OCI-LY7 (cell line): ENCODE measurements at regions not wholly inside any gene's neighbourhood (a gene's known extent, or its start where the extent isn't known, plus 50 kb on each side); places are given as distances from the start of the nearest gene placed in this dataset.

ENCODE experiments used
- BruUV-seq: library from RNA; stranded (reverse); fragments of 400-500 nt; replicated peaks from 2 replicates; lab custom pipeline; 2021; lab: Mats Ljungman, UMichigan
- CTCF ChIA-PET: fragments of 300-600 bp; sonication (Branson Sonifier 250); formaldehyde crosslinking; loops from one replicate; lab custom pipeline; 2022; ENCODE audit warnings: antibody characterized with exemption; ENCODE audit not compliant: unreplicated experiment; lab: Charles Lee
- POLR2A ChIA-PET: fragments of 300-600 bp; sonication (Branson Sonifier 250); formaldehyde crosslinking; loops from one replicate; lab custom pipeline; 2022; ENCODE audit warnings: antibody characterized with exemption; lab: Charles Lee
- DNase-seq: peaks from one replicate; pipeline ENCODE4 v3.0.0-alpha.2; 2015; ENCODE audit warnings: low spot score
- H2AFZ ChIP-seq: fragments of 200-600 bp; sonication (generic), shearing (Covaris generic); 2 replicates; pipeline ENCODE4 v1.6.1; 2014; ENCODE audit warnings: mild to moderate bottlenecking, antibody characterized with exemption, low read length, moderate library complexity
- H3K27ac ChIP-seq: fragments of 200-600 bp; sonication (generic); 2 replicates; pipeline ENCODE4 v1.5.1; 2014; ENCODE audit warnings: mixed run types, low read depth, mild to moderate bottlenecking, moderate library complexity, low read length, inconsistent platforms; ENCODE audit not compliant: poor library complexity, severe bottlenecking
- H3K36me3 ChIP-seq: fragments of 200-600 bp; sonication (generic); 2 replicates; pipeline ENCODE4 v1.6.1; 2014; ENCODE audit warnings: mild to moderate bottlenecking, antibody characterized with exemption, low read length, moderate library complexity, mixed read lengths; ENCODE audit not compliant: insufficient read depth
- H3K4me1 ChIP-seq: fragments of 200-600 bp; sonication (generic); 2 replicates; pipeline ENCODE4 v1.5.1; 2014; ENCODE audit warnings: mild to moderate bottlenecking, low read length; ENCODE audit not compliant: insufficient read depth, poor library complexity, severe bottlenecking
- H3K4me2 ChIP-seq: fragments of 200-600 bp; sonication (generic); 2 replicates; pipeline ENCODE4 v1.6.1; 2014; ENCODE audit warnings: mild to moderate bottlenecking, low read length
- H3K4me3 ChIP-seq: fragments of 200-600 bp; sonication (generic); 2 replicates; pipeline ENCODE4 v1.5.1; 2014; ENCODE audit warnings: mild to moderate bottlenecking, low read depth, low read length; ENCODE audit not compliant: poor library complexity, severe bottlenecking
- H3K79me2 ChIP-seq: fragments of 200-600 bp; sonication (generic); 2 replicates; pipeline ENCODE4 v1.6.1; 2016; ENCODE audit warnings: low read depth, mild to moderate bottlenecking, low read length, moderate library complexity, mixed read lengths; ENCODE audit not compliant: insufficient read depth
- H3K9me2 ChIP-seq: fragments of 200-600 bp; sonication (generic); 2 replicates; pipeline ENCODE4 v1.6.1; 2016; ENCODE audit warnings: mild to moderate bottlenecking, low read length, mixed read lengths; ENCODE audit not compliant: insufficient read depth
- H3K9me3 ChIP-seq: fragments of 200-600 bp; sonication (generic); 2 replicates; pipeline ENCODE4 v1.6.1; 2014; ENCODE audit warnings: mild to moderate bottlenecking, mixed run types, low read length, mixed read lengths
- H4K20me1 ChIP-seq: fragments of 200-600 bp; sonication (generic); 2 replicates; pipeline ENCODE4 v1.6.1; 2014; ENCODE audit warnings: mild to moderate bottlenecking, antibody characterized with exemption, low read length, moderate library complexity, mixed read lengths; ENCODE audit not compliant: insufficient read depth
- CTCF ChIP-seq: fragments of 200-600 bp; sonication (generic); conservative IDR thresholded peaks from 2 replicates; pipeline ENCODE4 v1.5.1; 2014; ENCODE audit warnings: mild to moderate bottlenecking, antibody characterized with exemption, low read length, moderate library complexity, mixed read lengths
- EZH2phosphoT487 ChIP-seq: fragments of 200-600 bp; sonication (generic); IDR thresholded peaks from 2 replicates; pipeline ENCODE4 v1.6.1; 2018; ENCODE audit warnings: low read depth, borderline replicate concordance, mild to moderate bottlenecking, mixed run types, antibody characterized with exemption, low read length, moderate library complexity, mixed read lengths
- intact Hi-C: fragments of 100-400 bp; cut with micrococcal nuclease; formaldehyde crosslinking; loops from one replicate; pipeline ENCODE4 v1.10.0; 2022; ENCODE audit not compliant: unreplicated experiment

GRCh38 chr2:234841321-234842015, 110.3 kb upstream of the SH3BP4 start:
- POLR2A ChIA-PET = no interaction called here
- H3K9me3 ChIP-seq = no peaks in the 10 kb centered on the region
- DNase-seq = no peak
- TF ChIP-seq CTCF (no peak), EZH2phosphoT487 (no peak)
- no peak overlapping the region for H3K4me2 ChIP-seq
- H2AFZ ChIP-seq = no peak overlapping the region
- H4K20me1 ChIP-seq = no peaks in the 10 kb centered on the region
- no peaks in the 10 kb centered on the region for H3K9me2 ChIP-seq
- CTCF ChIA-PET = no interaction called here
- no peaks in the 10 kb centered on the region for H3K36me3 ChIP-seq
- no TSS peak for BruUV-seq
- H3K79me2 ChIP-seq = no peaks in the 10 kb centered on the region
- intact Hi-C loops = no loop called here
- no peak overlapping the region for H3K27ac ChIP-seq
- H3K4me1 ChIP-seq = no peaks in the 10 kb centered on the region
- no peak overlapping the region for H3K4me3 ChIP-seq

- Histone ChIP-seq H3K4me1 (no peaks in the 10 kb centered on the region), H3K4me3 (no peak overlapping the region), H3K27ac (no peak overlapping the region), H3K36me3 (no peaks in the 10 kb centered on the region), H3K9me2 (no peaks in the 10 kb centered on the region), H3K4me2 (no peak overlapping the region), H2AFZ (no peak overlapping the region), H4K20me1 (no peaks in the 10 kb centered on the region), H3K79me2 (no peaks in the 10 kb centered on the region), H3K9me3 (no peaks in the 10 kb centered on the region)
- BruUV-seq = no TSS peak
- no peak for DNase-seq
- POLR2A ChIA-PET = no interaction called here
- intact Hi-C loops = no loop called here
- no peak for TF ChIP-seq EZH2phosphoT487
- TF ChIP-seq CTCF = no peak
- CTCF ChIA-PET = no interaction called here
These were observed 111.5 kb upstream of the SH3BP4 start for GRCh38 chr2:234840336-234840735.

GRCh38 chr2:234839285-234839684, 112.5 kb upstream of the SH3BP4 start:
- no peak for DNase-seq
- TF ChIP-seq EZH2phosphoT487 = no peak
- TF ChIP-seq CTCF = no peak
- Histone ChIP-seq H3K36me3 (no peaks in the 10 kb centered on the region), H3K79me2 (no peaks in the 10 kb centered on the region), H3K27ac (no peak overlapping the region), H3K4me2 (no peak overlapping the region), H3K4me3 (no peak overlapping the region), H4K20me1 (no peaks in the 10 kb centered on the region), H2AFZ (no peak overlapping the region), H3K9me3 (no peaks in the 10 kb centered on the region), H3K9me2 (no peaks in the 10 kb centered on the region), H3K4me1 (no peaks in the 10 kb centered on the region)
- no TSS peak for BruUV-seq
- intact Hi-C loops = no loop called here
- CTCF ChIA-PET = no interaction called here
- POLR2A ChIA-PET = no interaction called here
